ENCODE measurements at regions not wholly inside any gene's neighbourhood (a gene's known extent, or its start where the extent isn't known, plus 50 kb on each side); places are given as distances from the start of the nearest gene placed in this dataset.

- Histone ChIP-seq H3K14ac (ENCODE audit: insufficient read length) (no peak overlapping the region), H4K5ac (ENCODE audit: insufficient read length, low read depth, low read length) (no peak overlapping the region), H3K79me2 (ENCODE audit: control insufficient read depth in 1 of 2, insufficient read depth in 2 of 2, low read length in 2 of 2) (peaks cover 0 to 18% of the 10 kb centered on the region in 2 experiments; a peak in 2 of 4 replicates), H3K23ac (ENCODE audit: insufficient read length) (no peak overlapping the region), H4K8ac (ENCODE audit: extremely low read depth, insufficient read depth, low read length) (no peak overlapping the region), H2BK5ac (ENCODE audit: low read depth, low read length) (no peak overlapping the region), H2BK120ac (replicated peaks; ENCODE audit: low read depth, low read length) (peak overlapping the region; percentile 43), H3K9ac (replicated peaks in 1 of 4; ENCODE audit: extremely low read depth in 1 of 4, low read depth in 3 of 4, low read length in 3 of 4) (no peak overlapping the region), H3K4me2 (ENCODE audit: insufficient read depth in 1 of 2, low read depth in 2 of 2, low read length in 2 of 2) (no peak overlapping the region), H3K23me2 (ENCODE audit: low read depth, low read length) (no peaks in the 10 kb centered on the region; the same call in 1 of the 2 replicates), H2BK15ac (ENCODE audit: low read length) (no peak overlapping the region), H4K91ac (replicated peaks; ENCODE audit: insufficient read length, low read length) (no peak overlapping the region), H2AFZ (ENCODE audit: low read length) (no peak overlapping the region), H2BK20ac (ENCODE audit: low read length) (no peak overlapping the region), H3K27me3 (replicated peaks in 1 of 4; ENCODE audit: control insufficient read depth in 3 of 4, extremely low read depth in 1 of 4, insufficient read depth in 3 of 4, low read length in 3 of 4) (no peaks in the 10 kb centered on the region), H3K36me3 (ENCODE audit: control insufficient read depth in 2 of 4, insufficient read depth in 4 of 4, low read length in 3 of 4) (peaks cover 0 to 35% (median 3%) of the 10 kb centered on the region in 4 experiments; a peak in 3 of 8 replicates), H2AK5ac (ENCODE audit: low read depth, low read length) (no peak overlapping the region), H3K27ac (ENCODE audit: low read depth, low read length) (no peak overlapping the region), H3K79me1 (ENCODE audit: low read depth, low read length) (no peaks in the 10 kb centered on the region), H3K9me3 (ENCODE audit: insufficient read depth in 2 of 2, low read depth in 1 of 2, low read length in 1 of 2) (no peaks in the 10 kb centered on the region), H3K18ac (ENCODE audit: extremely low read depth, low read length) (no peak overlapping the region), H2BK12ac (ENCODE audit: low read depth, low read length) (no peak overlapping the region), H4K20me1 (replicated peaks in 1 of 2; ENCODE audit: control insufficient read depth in 1 of 2, insufficient read depth in 2 of 2, low read length in 2 of 2) (no peaks in the 10 kb centered on the region), H3K4ac (replicated peaks; ENCODE audit: insufficient read length, low read depth, low read length) (no peak overlapping the region), H3K4me1 (replicated peaks in 1 of 4; ENCODE audit: control insufficient read depth in 3 of 4, insufficient read depth in 4 of 4, low read length in 3 of 4) (peaks cover 0 to 10% (median 4%) of the 10 kb centered on the region in 4 experiments; a peak in 3 of 7 replicates), H3K56ac (replicated peaks; ENCODE audit: insufficient read length, low read depth, low read length) (no peak overlapping the region), H3K4me3 (ENCODE audit: extremely low read depth in 1 of 4, insufficient read depth in 2 of 4, low read depth in 3 of 4, low read length in 4 of 4) (no peak overlapping the region)
- DNase-seq (ENCODE audit: low read depth in 1 of 2, low spot score in 2 of 2) (no peak), FAIRE-seq (peak; percentile 58)
- CTCF ChIA-PET (ENCODE audit: partially characterized antibody), result interaction anchor here (1.2 kb wide), 1 partner anchor 10 kb away, joined by 3 read pairs; no protein-coding TSS in a partner anchor
- TF ChIP-seq RAD21 (IDR thresholded peaks at IDR 0.05 in 1 of 2, conservative IDR thresholded peaks at IDR 0.05 in 1 of 2; ENCODE audit: low read depth in 2 of 2, low read length in 2 of 2), result no peak
- no peak for TF ChIP-seq CTBP2 (IDR thresholded peaks at IDR 0.05; ENCODE audit: borderline replicate concordance, insufficient read depth, insufficient read length, low read length)
- TF ChIP-seq JUND (IDR thresholded peaks at IDR 0.05; ENCODE audit: low read length), result no peak
- no peak for TF ChIP-seq ATF3 (IDR thresholded peaks at IDR 0.05; ENCODE audit: insufficient read depth, low read depth, low read length)
- TF ChIP-seq POLR2A (IDR thresholded peaks at IDR 0.05; ENCODE audit: control extremely low read depth in 1 of 2, low read depth in 2 of 2, low read length in 2 of 2), result no peak
- no peak for TF ChIP-seq NRF1 (IDR thresholded peaks at IDR 0.05; ENCODE audit: low read depth, low read length)
- no peak for TF ChIP-seq EZH2 (IDR thresholded peaks at IDR 0.05; ENCODE audit: low read depth, low read length, severe bottlenecking)
- no peak for TF ChIP-seq POU5F1 (IDR thresholded peaks at IDR 0.05; ENCODE audit: low read depth, low read length)
- TF ChIP-seq NANOG (IDR thresholded peaks at IDR 0.05; ENCODE audit: insufficient read depth, low read depth, low read length, poor library complexity, severe bottlenecking), result no peak
- no peak for TF ChIP-seq CREB1 (IDR thresholded peaks at IDR 0.05)
- 84% methylated on average over 6 of the region's 6 CpGs; no CpG with 5 or more reads in 1 of the 2 experiments for WGBS, 2 experiments (ENCODE audit: extremely low coverage in 1 of 2, insufficient coverage in 1 of 2, insufficient read length in 1 of 2, insufficient replicate concordance in 2 of 2, low coverage in 1 of 2, low lambda C conversion rate in 2 of 2, missing lambda C conversion rate in 1 of 2)
- POLR2A ChIA-PET (ENCODE audit: partially characterized antibody), result interaction anchor here (1.6 kb wide), 1 partner anchor 11 kb away, joined by 3 read pairs; no protein-coding TSS in a partner anchor
Measured at GRCh38 chrX:113956936-113957335, 627.0 kb upstream of the HTR2C start.
